Hepatocyte (in vitro differentiated cells): ENCODE measurements at regions not wholly inside any gene's neighbourhood (a gene's known extent, or its start where the extent isn't known, plus 50 kb on each side); places are given as distances from the start of the nearest gene placed in this dataset.

Source experiments
- DNase-seq: peaks from one replicate; pipeline ENCODE4 v3.0.0-alpha.2; 2016; ENCODE audit warnings: low spot score
- H2AFZ ChIP-seq: fragments of 200-600 bp; sonication (generic); 2 replicates; pipeline ENCODE4 v1.6.0; 2016; ENCODE audit warnings: antibody characterized with exemption, mild to moderate bottlenecking
- H3K27ac ChIP-seq: fragments of 200-600 bp; sonication (generic); 2 replicates; pipeline ENCODE4 v1.5.1; 2016; ENCODE audit warnings: mild to moderate bottlenecking
- H3K27me3 ChIP-seq: fragments of 200-600 bp; sonication (generic); 2 replicates; pipeline ENCODE4 v1.6.1; 2016
- H3K36me3 ChIP-seq: fragments of 200-600 bp; sonication (generic); replicated peaks from 2 replicates; pipeline ENCODE4 v1.5.1; 2016; ENCODE audit warnings: low read depth; ENCODE audit not compliant: insufficient read depth
- H3K4me1 ChIP-seq: fragments of 200-600 bp; sonication (generic); 2 replicates; pipeline ENCODE4 v1.5.1; 2016; ENCODE audit warnings: mild to moderate bottlenecking, moderate library complexity; ENCODE audit not compliant: insufficient read depth
- H3K4me2 ChIP-seq: fragments of 200-600 bp; sonication (generic); 2 replicates; pipeline ENCODE4 v1.6.0; 2016
- H3K4me3 ChIP-seq: fragments of 200-600 bp; sonication (generic); 2 replicates; pipeline ENCODE4 v1.5.1; 2016; ENCODE audit warnings: mild to moderate bottlenecking
- H3K79me2 ChIP-seq: fragments of 200-600 bp; sonication (generic); 2 replicates; pipeline ENCODE4 v1.6.0; 2017; ENCODE audit warnings: mild to moderate bottlenecking
- H3K9me2 ChIP-seq: fragments of 200-600 bp; sonication (generic); replicated peaks from 2 replicates; pipeline ENCODE4 v1.6.0; 2017; ENCODE audit warnings: mild to moderate bottlenecking; ENCODE audit not compliant: insufficient read depth
- H3K9me3 ChIP-seq: fragments of 200-600 bp; sonication (generic); 2 replicates; pipeline ENCODE4 v1.5.1; 2016; ENCODE audit warnings: low read depth, mild to moderate bottlenecking
- H4K20me1 ChIP-seq: fragments of 200-600 bp; sonication (generic); 2 replicates; pipeline ENCODE4 v1.6.0; 2016; ENCODE audit warnings: mild to moderate bottlenecking; ENCODE audit not compliant: insufficient read depth, poor library complexity, severe bottlenecking
- EZH2 ChIP-seq: fragments of 200-600 bp; sonication (generic); IDR thresholded peaks from 2 replicates; pipeline ENCODE4 v1.6.1; 2016; ENCODE audit warnings: antibody characterized with exemption, mild to moderate bottlenecking, borderline replicate concordance
- EZH2phosphoT487 ChIP-seq: fragments of 200-600 bp; sonication (generic); IDR thresholded peaks from one replicate; pipeline ENCODE4 v1.6.1; 2018; ENCODE audit warnings: antibody characterized with exemption, mild to moderate bottlenecking, low read depth, moderate library complexity; ENCODE audit not compliant: unreplicated experiment, severe bottlenecking
- WGBS: methylation state at CpG from one replicate; pipeline ENCODE4 v1.1.6; 2016; ENCODE audit warnings: low lambda C conversion rate; ENCODE audit errors: missing lambda C conversion rate; 5-methylcytosine and 5-hydroxymethylcytosine counted together
- TF ChIP-seq, protein P1 (sequence below): fragments of 200-600 bp; sonication (generic); IDR thresholded peaks from 2 replicates; pipeline ENCODE4 v1.5.1; 2016; ENCODE audit warnings: antibody characterized with exemption, mild to moderate bottlenecking; ENCODE audit not compliant: poor library complexity

DNA sequence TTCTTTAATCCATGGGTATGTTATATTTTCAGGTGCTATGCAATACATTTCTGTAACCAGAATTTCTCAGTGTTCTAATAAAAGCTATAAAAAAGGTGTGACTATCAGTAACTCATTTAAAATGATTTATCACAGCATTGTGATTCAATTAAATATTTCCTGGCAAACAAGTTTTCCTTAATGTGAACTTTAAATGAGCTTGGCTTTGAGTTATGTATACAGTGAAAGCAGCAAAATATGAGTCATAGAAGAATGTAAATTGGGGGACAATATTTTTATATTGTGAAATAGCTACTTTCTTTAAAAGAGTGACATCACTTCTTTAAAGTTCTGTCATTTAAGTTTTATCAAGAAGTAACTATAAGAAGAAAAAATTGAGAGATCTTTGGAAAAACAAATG, 484.9 kb upstream of the MAN1A1 start:
- H3K4me3 ChIP-seq = no peak overlapping the region
- no peaks in the 10 kb centered on the region for H3K4me1 ChIP-seq
- H3K27me3 ChIP-seq = no peaks in the 10 kb centered on the region
- no peak overlapping the region for H3K4me2 ChIP-seq
- H4K20me1 ChIP-seq = no peaks in the 10 kb centered on the region
- DNase-seq = no peak
- no peaks in the 10 kb centered on the region for H3K9me3 ChIP-seq
- TF ChIP-seq, protein P1, sequence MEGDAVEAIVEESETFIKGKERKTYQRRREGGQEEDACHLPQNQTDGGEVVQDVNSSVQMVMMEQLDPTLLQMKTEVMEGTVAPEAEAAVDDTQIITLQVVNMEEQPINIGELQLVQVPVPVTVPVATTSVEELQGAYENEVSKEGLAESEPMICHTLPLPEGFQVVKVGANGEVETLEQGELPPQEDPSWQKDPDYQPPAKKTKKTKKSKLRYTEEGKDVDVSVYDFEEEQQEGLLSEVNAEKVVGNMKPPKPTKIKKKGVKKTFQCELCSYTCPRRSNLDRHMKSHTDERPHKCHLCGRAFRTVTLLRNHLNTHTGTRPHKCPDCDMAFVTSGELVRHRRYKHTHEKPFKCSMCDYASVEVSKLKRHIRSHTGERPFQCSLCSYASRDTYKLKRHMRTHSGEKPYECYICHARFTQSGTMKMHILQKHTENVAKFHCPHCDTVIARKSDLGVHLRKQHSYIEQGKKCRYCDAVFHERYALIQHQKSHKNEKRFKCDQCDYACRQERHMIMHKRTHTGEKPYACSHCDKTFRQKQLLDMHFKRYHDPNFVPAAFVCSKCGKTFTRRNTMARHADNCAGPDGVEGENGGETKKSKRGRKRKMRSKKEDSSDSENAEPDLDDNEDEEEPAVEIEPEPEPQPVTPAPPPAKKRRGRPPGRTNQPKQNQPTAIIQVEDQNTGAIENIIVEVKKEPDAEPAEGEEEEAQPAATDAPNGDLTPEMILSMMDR = no peak
- TF ChIP-seq EZH2phosphoT487 = no peak
- no peak for TF ChIP-seq EZH2
- no peaks in the 10 kb centered on the region for H3K9me2 ChIP-seq
- H3K79me2 ChIP-seq = no peaks in the 10 kb centered on the region
- no peaks in the 10 kb centered on the region for H3K36me3 ChIP-seq
- no peak overlapping the region for H2AFZ ChIP-seq
- no peak overlapping the region for H3K27ac ChIP-seq

DNA sequence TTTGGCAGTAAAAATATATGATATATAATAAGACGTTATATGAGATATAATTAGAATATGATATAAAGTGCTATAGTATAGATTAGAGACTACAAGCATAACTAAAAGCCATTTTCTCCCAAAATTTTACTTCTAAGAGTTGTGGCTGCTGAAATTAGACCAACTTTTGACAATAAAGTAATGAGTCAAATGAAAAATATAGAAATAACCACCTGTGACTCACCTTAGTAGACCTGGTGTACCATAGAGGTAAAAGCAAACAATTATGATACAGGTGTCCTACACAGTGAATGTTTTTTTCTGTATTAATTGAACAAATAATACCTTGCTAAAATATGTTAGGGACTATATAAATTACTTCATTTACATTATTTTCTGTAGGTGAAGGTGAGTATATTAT, 482.9 kb upstream of the MAN1A1 start:
- H3K4me2 ChIP-seq = no peak overlapping the region
- 91% methylated on average over 1 of the region's 1 CpG for WGBS
- no peaks in the 10 kb centered on the region for H3K27me3 ChIP-seq
- H2AFZ ChIP-seq = no peak overlapping the region
- TF ChIP-seq EZH2phosphoT487 = no peak
- TF ChIP-seq, protein P1 = no peak
- no peak for TF ChIP-seq EZH2
- no peaks in the 10 kb centered on the region for H3K79me2 ChIP-seq
- no peak for DNase-seq
- H3K36me3 ChIP-seq = no peaks in the 10 kb centered on the region
- H3K9me3 ChIP-seq = no peaks in the 10 kb centered on the region
- H3K27ac ChIP-seq = no peak overlapping the region
- no peak overlapping the region for H3K4me3 ChIP-seq
- H3K9me2 ChIP-seq = no peaks in the 10 kb centered on the region
- no peaks in the 10 kb centered on the region for H4K20me1 ChIP-seq
- H3K4me1 ChIP-seq = no peaks in the 10 kb centered on the region

DNA sequence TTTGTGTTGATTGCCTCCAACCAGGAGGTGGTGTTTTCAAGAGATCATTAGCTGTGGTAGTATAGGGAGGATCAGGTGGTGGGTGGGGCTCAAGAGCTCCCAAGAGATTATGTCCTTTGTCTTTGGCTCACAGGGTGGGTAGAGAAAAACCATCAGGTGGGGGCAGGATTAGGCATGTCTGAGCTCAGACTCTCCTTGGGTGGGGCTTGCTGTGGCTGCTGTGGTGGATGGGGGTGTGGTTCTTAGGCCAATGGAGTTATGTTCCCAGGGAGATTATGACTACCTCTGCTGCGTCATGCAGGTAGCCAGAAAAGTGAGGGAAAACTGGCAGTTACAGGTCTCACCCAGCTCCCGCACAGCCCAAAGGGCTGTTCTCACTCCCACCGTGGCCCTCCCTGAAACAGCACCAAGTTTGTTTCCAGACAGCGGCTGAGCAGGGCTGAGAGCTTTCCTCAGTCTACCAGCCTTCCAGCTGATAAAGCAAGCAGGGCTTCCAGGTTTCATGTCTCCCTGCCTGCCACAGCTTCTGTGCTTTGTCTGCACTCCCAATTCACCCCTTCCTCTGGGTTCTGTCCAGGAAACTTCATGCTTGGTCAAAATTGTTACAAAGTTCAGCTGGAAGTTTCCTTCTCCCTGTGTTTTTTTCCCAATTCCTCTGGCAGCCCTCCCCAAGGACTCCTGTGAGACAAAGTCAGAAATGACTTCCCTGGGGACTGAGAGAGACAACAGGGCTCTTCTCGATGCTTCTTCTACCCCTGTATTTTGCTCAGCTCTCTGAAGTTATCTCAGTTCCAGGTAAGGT, 481.1 kb upstream of the MAN1A1 start:
- no peak overlapping the region for H2AFZ ChIP-seq
- WGBS = 91% methylated on average over 5 of the region's 5 CpGs
- no peak overlapping the region for H3K4me3 ChIP-seq

More for the DNA sequence above, 481.1 kb upstream of the MAN1A1 start:
- H3K9me3 ChIP-seq = no peaks in the 10 kb centered on the region
- H3K79me2 ChIP-seq = no peaks in the 10 kb centered on the region
- TF ChIP-seq, protein P1 = no peak
- no peak for TF ChIP-seq EZH2phosphoT487
- TF ChIP-seq EZH2 = no peak
- H3K27ac ChIP-seq = no peak overlapping the region
- no peaks in the 10 kb centered on the region for H3K27me3 ChIP-seq
- no peak overlapping the region for H3K4me2 ChIP-seq
- H4K20me1 ChIP-seq = no peaks in the 10 kb centered on the region
- no peaks in the 10 kb centered on the region for H3K36me3 ChIP-seq
- no peaks in the 10 kb centered on the region for H3K4me1 ChIP-seq
- H3K9me2 ChIP-seq = no peaks in the 10 kb centered on the region
- no peak for DNase-seq
